Heart left ventricle (tissue), 16 donors: ENCODE measurements at regions not wholly inside any gene's neighbourhood (a gene's known extent, or its start where the extent isn't known, plus 50 kb on each side); places are given as distances from the start of the nearest gene placed in this dataset.

Experiments used
- ATAC-seq, 4 donors: fragments of 200-7000 bp; cut with Tn5 transposase; one replicate each; pipeline ENCODE4 v1.9.1; 2020 to 2022; ENCODE audit warnings: moderate library complexity in 4 of 4, mild to moderate bottlenecking in 3 of 4, moderate number of reproducible peaks in 1 of 4
- DNase-seq, 5 donors: peaks; one replicate each; pipeline ENCODE4 v3.0.0-alpha.2; 2020
- H3K27ac ChIP-seq, 12 donors: fragments of 200-600 bp; sonication (generic) in 4 of 12; one replicate each; pipeline versions ENCODE4 v1.5.0 to v1.8.0; 2016 to 2022; ENCODE audit warnings: mild to moderate bottlenecking in 2 of 12
- H3K27me3 ChIP-seq, 9 donors: fragments of 200-600 bp; sonication (generic) in 2 of 9; one replicate each; pipeline versions ENCODE4 v1.5.1 to v1.8.0; 2016 to 2022; ENCODE audit warnings: mild to moderate bottlenecking in 3 of 9
- H3K36me3 ChIP-seq, 9 donors: fragments of 200-600 bp; sonication (generic) in 2 of 9; one replicate each; pipeline versions ENCODE4 v1.5.0 to v1.8.0; 2018 to 2022; ENCODE audit warnings: mild to moderate bottlenecking in 2 of 9
- H3K4me1 ChIP-seq, 12 donors: fragments of 200-600 bp; sonication (generic) in 4 of 12; one replicate each; pipeline versions ENCODE4 v1.5.0 to v1.8.0; 2016 to 2022; ENCODE audit warnings: mild to moderate bottlenecking in 3 of 12
- H3K4me3 ChIP-seq, 12 donors: fragments of 200-600 bp; sonication (generic) in 4 of 12; one replicate each; pipeline versions ENCODE4 v1.5.0 to v1.8.0; 2017 to 2022; ENCODE audit warnings: mild to moderate bottlenecking in 9 of 12, moderate library complexity in 4 of 12
- H3K9me3 ChIP-seq, 12 donors: fragments of 200-600 bp; sonication (generic) in 4 of 12; one replicate each; pipeline versions ENCODE4 v1.5.0 to v1.8.0; 2016 to 2022; ENCODE audit warnings: mild to moderate bottlenecking in 1 of 12
- POLR2A ChIP-seq, 2 donors: fragments of 450-650 bp; IDR thresholded peaks; one replicate each; pipeline ENCODE4 v1.6.1; 2017; ENCODE audit warnings: antibody characterized with exemption in 2 of 2, mild to moderate bottlenecking in 2 of 2, moderate library complexity in 2 of 2
- WGBS, 4 donors: extraction: QIAGEN DNeasy Blood & Tissue Kit in 2 of 4; methylation state at CpG; one replicate each; pipeline versions ENCODE4 v1.1.5 to v1.1.7; 2013 to 2018; 5-methylcytosine and 5-hydroxymethylcytosine counted together
- intact Hi-C, 10 donors: fragments of 100-400 bp; cut with DNase I; formaldehyde crosslinking; loops; one replicate each; pipeline versions ENCODE4 v1.11.1 to v1.14.2; 2022
- TF ChIP-seq, protein P1 (sequence below), 12 donors: fragments of 200-600 bp; sonication (generic) in 4 of 12; IDR thresholded peaks; one replicate each; pipeline versions ENCODE4 v1.5.0 to v1.8.0; 2018 to 2022; ENCODE audit warnings: antibody characterized with exemption in 12 of 12, mild to moderate bottlenecking in 5 of 12
- donor health status: ischemic (EF 13 %, LVEDD 7.1; RV severe dilation, severe dysfunction).
- donor health status: healthy with polysubstance abuse.
- donor health status: DM: no; HTN: yes; CAD: no.
- donor health status: DM: no; HTN: no; CAD: no.
- donor health status: ischemic (EF 25% LVEDD 6.9; RV normal size, moderate dysfunction).
- donor health status: ischemic (EF 25% LVEDD 5.7; RV mildly dilated, moderate dysfunction).
- donor health status: healthy.
- donor health status: DM: yes; HTN: yes; CAD: no.
- donor health status: ischemic (EF 35%, LVEDD 5.7; RV mildly dilated, moderate dysfunction).
- donor health status: nonischemic (EF 11% LVEDD 7.7; RV severe dilation, severe dysfunction).
- donor health status: DM: yes; HTN: yes; CAD: no.
- donor health status: PGD.
- donor health status: ischemic (EF 29% LVEDD 5.4; RV normal size, mild dysfunction).
- donor health status: nonischemic (EF 23%, LVEDD 6.1; RV moderate dilation, normal function).

DNA sequence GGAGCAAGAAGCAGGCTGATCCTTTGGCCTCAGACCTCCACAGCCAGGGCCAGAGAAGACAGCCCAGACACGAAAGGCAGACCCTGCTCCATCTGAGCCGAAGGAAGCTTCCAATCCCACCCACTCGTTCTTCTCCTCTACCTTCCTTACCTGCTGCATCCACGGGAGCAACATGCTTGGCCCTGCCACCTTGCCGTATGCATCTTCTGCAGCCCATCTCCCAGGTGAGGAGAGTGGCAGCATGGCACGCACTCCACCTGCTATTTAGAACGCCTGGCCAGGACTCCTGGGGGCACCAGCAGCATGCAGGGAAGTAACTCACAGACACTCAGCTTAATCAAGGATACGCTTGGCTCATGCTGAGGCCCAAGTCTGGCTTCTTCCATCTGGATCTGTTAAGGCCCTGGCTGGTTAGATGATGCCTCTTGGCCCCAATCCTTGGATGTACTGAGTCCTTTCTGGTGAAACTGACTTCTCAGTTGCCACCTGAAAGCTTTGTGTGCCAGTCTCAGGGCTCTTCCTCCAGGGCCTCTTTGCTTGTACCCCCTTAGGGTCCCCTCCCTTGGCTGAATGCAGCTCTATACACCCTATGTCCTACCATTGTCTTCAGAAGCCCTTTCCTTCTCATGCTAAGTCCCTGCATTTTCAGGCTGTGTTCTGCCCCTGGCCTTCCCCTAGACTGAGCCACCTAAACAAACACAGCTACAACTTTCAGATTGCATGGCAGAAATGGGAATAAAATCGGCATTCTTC is 604.9 kb downstream of the BUD13 start:
- WGBS, 4 donors = 93 to 95% (median 94%) methylated on average over 8 to 9 of the region's 9 CpGs
- DNase-seq (no peak), ATAC-seq (no peak)
- Histone ChIP-seq H3K27ac (no peak overlapping the region), H3K4me3 (no peak overlapping the region), H3K27me3 (peaks cover 0 to 9% (median 0%) of the 10 kb centered on the region in 9 donors), H3K9me3 (no peaks in the 10 kb centered on the region), H3K4me1 (peaks cover 0 to 3% (median 0%) of the 10 kb centered on the region in 12 donors), H3K36me3 (no peaks in the 10 kb centered on the region)
- intact Hi-C loops = no loop called here
- no peak for TF ChIP-seq POLR2A (IDR thresholded peaks at IDR 0.05)
- TF ChIP-seq, protein P1, sequence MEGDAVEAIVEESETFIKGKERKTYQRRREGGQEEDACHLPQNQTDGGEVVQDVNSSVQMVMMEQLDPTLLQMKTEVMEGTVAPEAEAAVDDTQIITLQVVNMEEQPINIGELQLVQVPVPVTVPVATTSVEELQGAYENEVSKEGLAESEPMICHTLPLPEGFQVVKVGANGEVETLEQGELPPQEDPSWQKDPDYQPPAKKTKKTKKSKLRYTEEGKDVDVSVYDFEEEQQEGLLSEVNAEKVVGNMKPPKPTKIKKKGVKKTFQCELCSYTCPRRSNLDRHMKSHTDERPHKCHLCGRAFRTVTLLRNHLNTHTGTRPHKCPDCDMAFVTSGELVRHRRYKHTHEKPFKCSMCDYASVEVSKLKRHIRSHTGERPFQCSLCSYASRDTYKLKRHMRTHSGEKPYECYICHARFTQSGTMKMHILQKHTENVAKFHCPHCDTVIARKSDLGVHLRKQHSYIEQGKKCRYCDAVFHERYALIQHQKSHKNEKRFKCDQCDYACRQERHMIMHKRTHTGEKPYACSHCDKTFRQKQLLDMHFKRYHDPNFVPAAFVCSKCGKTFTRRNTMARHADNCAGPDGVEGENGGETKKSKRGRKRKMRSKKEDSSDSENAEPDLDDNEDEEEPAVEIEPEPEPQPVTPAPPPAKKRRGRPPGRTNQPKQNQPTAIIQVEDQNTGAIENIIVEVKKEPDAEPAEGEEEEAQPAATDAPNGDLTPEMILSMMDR (IDR thresholded peaks at IDR 0.05) = no peak

DNA sequence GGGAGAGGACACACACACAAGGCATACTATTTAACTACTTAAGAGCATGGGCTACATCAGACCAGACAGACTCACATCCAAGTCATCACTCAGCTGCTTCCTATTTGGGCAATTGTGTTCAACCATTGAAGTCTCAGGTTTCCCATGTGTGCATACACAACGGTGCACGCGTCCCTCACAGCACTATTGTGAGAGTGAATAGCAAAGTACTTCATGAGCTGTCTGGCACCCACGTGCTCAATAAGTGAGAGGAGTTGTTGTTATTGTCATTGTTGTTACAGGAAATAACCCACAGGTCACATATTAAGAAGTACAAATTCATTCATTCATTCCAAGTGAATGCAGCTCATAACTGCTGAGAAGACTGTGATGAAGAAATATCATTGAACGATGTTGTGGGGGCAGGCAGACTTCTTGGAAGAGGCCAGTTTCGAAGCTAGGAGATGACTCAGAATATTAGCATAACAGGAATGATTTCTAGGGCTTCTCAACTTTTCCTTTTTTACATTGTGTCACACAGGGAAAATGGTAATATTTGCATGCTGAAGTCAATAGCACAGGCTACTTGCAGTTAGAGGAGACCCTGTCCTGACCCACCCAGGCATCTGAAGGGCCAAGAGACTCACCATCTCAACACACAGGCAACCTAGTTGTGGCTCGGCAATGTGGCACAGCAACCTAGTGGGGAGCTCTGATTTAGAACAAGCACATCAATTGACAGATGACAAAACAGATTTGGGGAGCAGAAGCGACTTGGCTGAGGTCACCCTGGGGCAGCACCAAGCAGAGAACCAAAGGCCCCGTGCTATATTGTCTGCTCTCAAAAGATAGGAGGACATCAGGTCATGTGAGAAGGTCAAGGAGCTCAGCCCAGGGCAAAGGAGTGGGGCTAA is 606.0 kb downstream of the BUD13 start:
- DNase-seq (no peak), ATAC-seq (no peak)
- 64 to 88% (median 82%) methylated on average over 9 of the region's 9 CpGs for WGBS, 4 donors
- intact Hi-C loops = no loop called here
- H3K36me3 ChIP-seq = no peaks in the 10 kb centered on the region
- H3K27me3 ChIP-seq = peaks cover 0 to 11% (median 0%) of the 10 kb centered on the region in 9 donors
- TF ChIP-seq POLR2A (IDR thresholded peaks at IDR 0.05) = no peak
- TF ChIP-seq, protein P1 (IDR thresholded peaks at IDR 0.05) = no peak
- H3K4me1 ChIP-seq = peaks cover 0 to 5% (median 0%) of the 10 kb centered on the region in 12 donors
- H3K27ac ChIP-seq = no peak overlapping the region
- no peaks in the 10 kb centered on the region for H3K9me3 ChIP-seq
- no peak overlapping the region for H3K4me3 ChIP-seq

DNA sequence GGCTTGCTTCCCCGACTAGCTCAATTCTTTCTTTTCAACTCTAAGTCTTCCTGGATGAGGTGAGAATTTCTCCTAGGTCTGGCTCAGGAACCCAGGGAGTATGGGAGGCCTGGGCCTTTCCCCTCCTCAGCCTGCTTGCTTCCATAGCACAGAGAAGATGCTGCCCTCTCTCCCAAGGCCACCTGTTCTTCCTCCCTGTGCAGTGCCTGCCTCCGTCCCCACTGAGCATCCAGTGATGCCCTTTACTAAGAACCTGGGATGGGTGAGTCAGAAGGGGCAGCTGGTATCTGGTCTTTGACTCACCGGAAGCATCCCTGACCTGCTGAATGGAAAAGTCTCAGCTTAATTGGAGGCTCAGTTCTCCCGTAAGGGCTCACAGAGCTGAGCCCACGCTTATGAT is 607.9 kb downstream of the BUD13 start:
- intact Hi-C loops = no loop called here
- peak in 1 of 4 donors; percentile 27 for ATAC-seq
- no peaks in the 10 kb centered on the region for H3K9me3 ChIP-seq

More for the DNA sequence above, 607.9 kb downstream of the BUD13 start:
- WGBS, 4 donors = 72 to 96% (median 94%) methylated on average over 5 of the region's 5 CpGs
- DNase-seq = no peak
- Histone ChIP-seq H3K27me3 (peaks cover 0 to 11% (median 0%) of the 10 kb centered on the region in 9 donors), H3K36me3 (no peaks in the 10 kb centered on the region), H3K27ac (no peak overlapping the region), H3K4me3 (no peak overlapping the region), H3K4me1 (peaks cover 0 to 5% (median 0%) of the 10 kb centered on the region in 12 donors)
- TF ChIP-seq, protein P1 (IDR thresholded peaks at IDR 0.05) = no peak
- no peak for TF ChIP-seq POLR2A (IDR thresholded peaks at IDR 0.05)
